H1 (cell line): ENCODE measurements at regions not wholly inside any gene's neighbourhood (a gene's known extent, or its start where the extent isn't known, plus 50 kb on each side); places are given as distances from the start of the nearest gene placed in this dataset.

Experiments used
- JUND ChIP-seq: IDR thresholded peaks from 2 replicates; pipeline ENCODE4 v1.6.1; 2011; ENCODE audit warnings: mild to moderate bottlenecking, improper control_type of control experiment, low read length
- RNF2 ChIP-seq: fragments of 200-900, 300-1000 bp; sonication (generic); IDR thresholded peaks from 2 replicates; pipeline ENCODE4 v1.7.1; 2016; ENCODE audit warnings: borderline replicate concordance, low read depth, mild to moderate bottlenecking, antibody characterized with exemption, low read length; ENCODE audit not compliant: poor library complexity, severe bottlenecking; ENCODE audit errors: missing control alignments
- SIRT6 ChIP-seq: IDR thresholded peaks from one replicate; pipeline ENCODE4 v1.7.1; 2012; ENCODE audit warnings: low read length, inconsistent platforms
- TCF12 ChIP-seq: IDR thresholded peaks from 2 replicates; pipeline ENCODE4 v1.6.1; 2011; ENCODE audit warnings: low read depth, mild to moderate bottlenecking, low read length

GRCh38 chr20:63140514-63141433, 75.2 kb downstream of the YTHDF1 start (continued):
- TF ChIP-seq TCF12 (no peak), RNF2 (no peak), SIRT6 (no peak), JUND (no peak)
